Type B pancreatic cell (in vitro differentiated cells): ENCODE measurements at regions not wholly inside any gene's neighbourhood (a gene's known extent, or its start where the extent isn't known, plus 50 kb on each side); places are given as distances from the start of the nearest gene placed in this dataset.

ENCODE experiments used
- DNase-seq: peaks from one replicate; pipeline ENCODE4 v3.0.0; 2021; ENCODE audit warnings: mixed read lengths; ENCODE audit not compliant: unreplicated experiment; ENCODE audit errors: extremely low spot score
- H3K27ac Mint-ChIP-seq: 2 replicates; pipeline ENCODE4 v1.8.0; 2021; ENCODE audit warnings: mild to moderate bottlenecking, mixed read lengths
- H3K27me3 Mint-ChIP-seq: 2 replicates; pipeline ENCODE4 v1.8.0; 2021; ENCODE audit warnings: mixed read lengths
- H3K36me3 Mint-ChIP-seq: 2 replicates; pipeline ENCODE4 v1.8.0; 2021; ENCODE audit warnings: mixed read lengths
- H3K4me1 Mint-ChIP-seq: one replicate; pipeline ENCODE4 v1.8.0; 2021; ENCODE audit warnings: mixed read lengths; ENCODE audit not compliant: unreplicated experiment
- H3K4me3 Mint-ChIP-seq: 2 replicates; pipeline ENCODE4 v1.8.0; 2021; ENCODE audit warnings: mild to moderate bottlenecking, mixed read lengths
- H3K9me3 Mint-ChIP-seq: 2 replicates; pipeline ENCODE4 v1.8.0; 2021; ENCODE audit warnings: mixed read lengths
- TF ChIP-seq, protein P1 (sequence below): fragments of 200-600 bp; sonication (generic); conservative IDR thresholded peaks from 2 replicates; pipeline ENCODE4 v1.5.0; 2021; ENCODE audit warnings: antibody characterized with exemption, mild to moderate bottlenecking

DNA sequence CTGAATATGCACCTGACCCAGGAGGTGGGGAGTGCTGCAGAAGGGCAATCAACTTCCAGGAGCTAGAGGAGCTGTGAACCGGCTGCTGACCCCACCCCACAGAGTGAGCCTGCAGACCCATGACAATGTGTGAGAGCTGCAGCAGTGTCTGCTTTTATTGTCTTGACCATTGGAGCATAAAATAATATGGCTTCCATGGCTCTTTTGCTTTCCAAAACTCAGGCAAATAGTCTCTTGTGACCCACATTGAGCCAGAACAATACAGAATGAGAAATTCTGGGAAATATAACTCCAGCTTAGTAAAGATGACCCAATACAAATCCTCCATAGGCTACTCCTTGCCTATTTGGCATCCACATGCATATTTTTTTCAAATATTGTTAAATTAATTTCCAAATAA is 309.6 kb downstream of the PYDC2 start:
- peaks cover 5% of the 10 kb centered on the region for H3K4me1 Mint-ChIP-seq
- no peaks in the 10 kb centered on the region for H3K27me3 Mint-ChIP-seq
- H3K36me3 Mint-ChIP-seq: no peaks in the 10 kb centered on the region
- TF ChIP-seq, protein P1, sequence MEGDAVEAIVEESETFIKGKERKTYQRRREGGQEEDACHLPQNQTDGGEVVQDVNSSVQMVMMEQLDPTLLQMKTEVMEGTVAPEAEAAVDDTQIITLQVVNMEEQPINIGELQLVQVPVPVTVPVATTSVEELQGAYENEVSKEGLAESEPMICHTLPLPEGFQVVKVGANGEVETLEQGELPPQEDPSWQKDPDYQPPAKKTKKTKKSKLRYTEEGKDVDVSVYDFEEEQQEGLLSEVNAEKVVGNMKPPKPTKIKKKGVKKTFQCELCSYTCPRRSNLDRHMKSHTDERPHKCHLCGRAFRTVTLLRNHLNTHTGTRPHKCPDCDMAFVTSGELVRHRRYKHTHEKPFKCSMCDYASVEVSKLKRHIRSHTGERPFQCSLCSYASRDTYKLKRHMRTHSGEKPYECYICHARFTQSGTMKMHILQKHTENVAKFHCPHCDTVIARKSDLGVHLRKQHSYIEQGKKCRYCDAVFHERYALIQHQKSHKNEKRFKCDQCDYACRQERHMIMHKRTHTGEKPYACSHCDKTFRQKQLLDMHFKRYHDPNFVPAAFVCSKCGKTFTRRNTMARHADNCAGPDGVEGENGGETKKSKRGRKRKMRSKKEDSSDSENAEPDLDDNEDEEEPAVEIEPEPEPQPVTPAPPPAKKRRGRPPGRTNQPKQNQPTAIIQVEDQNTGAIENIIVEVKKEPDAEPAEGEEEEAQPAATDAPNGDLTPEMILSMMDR: no peak
- no peak overlapping the region for H3K4me3 Mint-ChIP-seq
- DNase-seq: no peak
- H3K27ac Mint-ChIP-seq: no peak overlapping the region
- no peaks in the 10 kb centered on the region for H3K9me3 Mint-ChIP-seq

DNA sequence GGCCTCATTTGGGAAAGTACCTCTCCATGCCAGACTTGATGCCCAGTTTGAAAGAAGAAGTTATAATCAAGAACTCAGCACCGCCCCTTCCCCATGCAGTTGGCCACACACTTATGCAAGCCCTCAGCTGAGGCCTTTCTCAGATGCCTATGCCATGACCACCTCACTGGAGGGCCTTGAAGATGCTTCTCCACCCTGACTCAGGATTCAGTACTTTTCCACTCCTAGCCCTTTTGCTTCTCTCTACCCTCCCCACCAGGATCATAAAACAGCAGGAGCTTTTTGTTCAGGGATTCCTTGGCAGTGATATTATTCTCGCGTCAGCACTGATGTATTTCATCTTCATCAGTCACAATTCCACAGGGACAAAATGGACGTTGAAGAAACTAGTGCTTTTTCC is 313.5 kb downstream of the PYDC2 start:
- no peak overlapping the region for H3K4me3 Mint-ChIP-seq
- peaks cover 5% of the 10 kb centered on the region for H3K4me1 Mint-ChIP-seq
- H3K27ac Mint-ChIP-seq: no peak overlapping the region
- no peaks in the 10 kb centered on the region for H3K36me3 Mint-ChIP-seq
- TF ChIP-seq, protein P1: no peak
- H3K9me3 Mint-ChIP-seq: peaks cover 6% of the 10 kb centered on the region
- H3K27me3 Mint-ChIP-seq: no peaks in the 10 kb centered on the region
- DNase-seq: no peak

DNA sequence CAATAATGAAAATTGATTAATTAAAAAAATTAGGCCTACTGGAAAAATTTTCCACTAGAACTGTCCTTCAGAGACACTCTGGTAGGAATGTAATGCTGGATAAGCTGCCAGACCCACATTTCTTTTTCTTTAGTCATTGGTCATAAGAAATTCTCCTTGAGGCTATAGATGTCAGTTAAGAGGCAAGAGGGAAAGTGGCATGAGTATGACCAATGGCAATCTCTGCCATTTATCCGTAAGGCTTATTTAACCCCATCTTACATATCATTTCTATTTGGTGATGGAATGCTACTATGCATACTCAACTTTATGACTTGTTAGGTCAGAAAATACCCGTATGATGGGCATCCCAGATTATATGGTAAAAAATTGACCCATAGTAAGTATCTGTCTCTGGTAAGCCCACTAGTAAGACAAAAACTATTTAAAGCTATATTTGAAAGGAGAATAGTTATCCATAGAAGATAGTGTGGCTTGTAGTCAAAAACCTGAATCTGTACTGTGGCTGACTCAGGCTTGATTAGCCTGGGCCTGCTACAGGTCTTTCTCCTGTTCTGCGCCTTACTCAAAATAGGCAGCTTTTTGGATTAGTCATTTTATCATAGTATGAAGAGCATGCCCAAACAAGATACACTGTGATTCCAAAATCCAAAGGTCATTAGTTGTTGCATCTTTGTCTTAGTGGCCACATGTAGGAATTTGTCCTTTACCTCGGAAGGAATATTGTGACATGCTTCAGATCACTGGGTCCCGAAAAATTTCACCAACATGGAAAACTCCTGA is 314.7 kb downstream of the PYDC2 start:
- Mint-ChIP-seq H3K36me3 (no peaks in the 10 kb centered on the region), H3K27ac (no peak overlapping the region), H3K9me3 (peaks cover 6% of the 10 kb centered on the region), H3K4me1 (peaks cover 5% of the 10 kb centered on the region), H3K4me3 (no peak overlapping the region), H3K27me3 (no peaks in the 10 kb centered on the region)
- DNase-seq: no peak
- TF ChIP-seq, protein P1: no peak

DNA sequence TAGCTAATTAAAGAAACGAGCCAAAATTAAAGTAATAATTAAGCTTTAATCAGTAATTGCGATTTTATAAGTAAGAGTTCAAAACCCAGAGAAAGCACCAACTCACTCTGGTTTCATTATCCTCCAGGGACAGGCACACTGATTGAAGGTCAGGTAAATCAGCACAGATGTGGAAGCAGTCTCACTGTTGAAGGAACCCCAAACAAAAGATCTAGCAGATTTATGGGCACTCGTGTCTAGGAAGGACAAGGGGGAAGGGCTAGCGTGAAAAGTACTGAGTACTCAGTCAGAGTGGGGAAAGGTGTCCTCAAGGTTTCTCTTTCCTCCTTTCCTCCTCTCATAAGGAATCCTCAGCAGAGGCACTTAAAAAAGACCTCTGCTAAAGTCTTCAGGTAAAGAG is 320.1 kb downstream of the PYDC2 start:
- Mint-ChIP-seq H3K4me1 (no peaks in the 10 kb centered on the region), H3K27ac (no peak overlapping the region)
- TF ChIP-seq, protein P1: no peak

DNA sequence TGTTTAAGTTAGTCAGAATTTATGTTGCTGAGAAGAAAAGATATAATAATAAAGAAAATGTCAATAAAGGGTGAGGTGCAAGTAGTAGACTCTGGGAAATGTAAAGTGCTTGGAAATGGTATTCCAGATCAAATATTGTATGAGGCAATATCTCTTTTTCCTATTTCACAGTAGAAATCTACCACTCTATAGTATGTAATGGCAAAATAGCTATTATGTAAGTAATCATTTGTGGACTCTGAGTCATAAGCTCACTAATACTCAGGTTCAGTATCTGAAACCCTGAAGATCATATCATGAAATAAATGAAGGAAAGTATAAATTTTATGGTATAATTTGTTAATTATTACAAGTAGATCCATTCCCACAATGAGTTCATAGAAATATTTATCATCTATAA is 322.1 kb downstream of the PYDC2 start:
- Mint-ChIP-seq H3K9me3 (no peaks in the 10 kb centered on the region), H3K36me3 (no peaks in the 10 kb centered on the region), H3K4me1 (no peaks in the 10 kb centered on the region), H3K27ac (no peak overlapping the region), H3K27me3 (no peaks in the 10 kb centered on the region), H3K4me3 (no peak overlapping the region)
- no peak for DNase-seq
- TF ChIP-seq, protein P1: no peak

More for the DNA sequence above, 320.1 kb downstream of the PYDC2 start:
- Mint-ChIP-seq H3K9me3 (peaks cover 6% of the 10 kb centered on the region), H3K4me3 (no peak overlapping the region), H3K36me3 (no peaks in the 10 kb centered on the region), H3K27me3 (no peaks in the 10 kb centered on the region)
- DNase-seq: no peak
